ENCODE measurements at regions not wholly inside any gene's neighbourhood (a gene's known extent, or its start where the extent isn't known, plus 50 kb on each side); places are given as distances from the start of the nearest gene placed in this dataset.

DNA sequence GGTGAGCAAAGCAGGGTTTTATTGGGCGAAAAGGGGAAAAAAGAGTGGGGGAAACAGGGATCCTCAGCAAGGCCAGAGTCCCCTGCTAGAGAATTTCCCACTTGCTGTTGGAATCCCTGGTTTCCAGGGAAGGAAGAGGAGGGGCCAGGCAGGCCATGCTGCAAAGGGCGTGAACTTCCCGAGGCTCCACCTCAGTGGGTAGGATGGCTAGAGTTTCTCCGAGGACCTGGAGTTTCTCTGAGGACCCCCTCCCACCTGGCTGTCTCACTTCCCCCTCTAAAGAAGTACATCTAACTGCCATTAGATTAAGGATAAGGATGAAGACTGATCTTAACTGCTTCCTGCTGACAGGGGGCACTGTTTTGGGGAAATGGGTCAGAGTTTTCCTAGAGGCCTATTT lies 1239.3 kb upstream of the GJE1 start:
- TF ChIP-seq POLR2A (IDR thresholded peaks at IDR 0.05) = no peak
- TF ChIP-seq, protein P1, sequence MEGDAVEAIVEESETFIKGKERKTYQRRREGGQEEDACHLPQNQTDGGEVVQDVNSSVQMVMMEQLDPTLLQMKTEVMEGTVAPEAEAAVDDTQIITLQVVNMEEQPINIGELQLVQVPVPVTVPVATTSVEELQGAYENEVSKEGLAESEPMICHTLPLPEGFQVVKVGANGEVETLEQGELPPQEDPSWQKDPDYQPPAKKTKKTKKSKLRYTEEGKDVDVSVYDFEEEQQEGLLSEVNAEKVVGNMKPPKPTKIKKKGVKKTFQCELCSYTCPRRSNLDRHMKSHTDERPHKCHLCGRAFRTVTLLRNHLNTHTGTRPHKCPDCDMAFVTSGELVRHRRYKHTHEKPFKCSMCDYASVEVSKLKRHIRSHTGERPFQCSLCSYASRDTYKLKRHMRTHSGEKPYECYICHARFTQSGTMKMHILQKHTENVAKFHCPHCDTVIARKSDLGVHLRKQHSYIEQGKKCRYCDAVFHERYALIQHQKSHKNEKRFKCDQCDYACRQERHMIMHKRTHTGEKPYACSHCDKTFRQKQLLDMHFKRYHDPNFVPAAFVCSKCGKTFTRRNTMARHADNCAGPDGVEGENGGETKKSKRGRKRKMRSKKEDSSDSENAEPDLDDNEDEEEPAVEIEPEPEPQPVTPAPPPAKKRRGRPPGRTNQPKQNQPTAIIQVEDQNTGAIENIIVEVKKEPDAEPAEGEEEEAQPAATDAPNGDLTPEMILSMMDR (IDR thresholded peaks at IDR 0.05) = no peak

Measured in Peyer's patch (tissue), 4 donors.